ENCODE measurements at regions not wholly inside any gene's neighbourhood (a gene's known extent, or its start where the extent isn't known, plus 50 kb on each side); places are given as distances from the start of the nearest gene placed in this dataset.

DNA sequence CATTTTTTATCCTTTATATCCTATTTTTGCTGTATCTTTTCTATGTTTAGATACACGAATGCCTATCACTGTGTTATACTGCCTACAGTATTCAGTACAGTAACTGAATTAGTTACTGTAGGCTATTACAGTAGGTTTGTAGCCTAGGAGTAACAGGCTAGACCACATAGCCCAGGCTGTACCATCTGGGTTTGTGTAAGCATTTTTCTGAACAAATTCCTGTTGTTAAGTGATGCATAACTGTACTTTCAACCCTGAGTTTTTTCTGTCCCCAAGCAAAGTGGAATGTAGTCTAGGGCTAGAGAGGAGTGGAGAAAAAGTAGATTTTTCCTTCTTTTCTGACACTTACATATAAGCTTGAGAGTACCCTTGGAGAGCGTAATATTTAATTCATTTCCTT, 282.1 kb downstream of the HS3ST3B1 start:
- TF ChIP-seq, protein P1, sequence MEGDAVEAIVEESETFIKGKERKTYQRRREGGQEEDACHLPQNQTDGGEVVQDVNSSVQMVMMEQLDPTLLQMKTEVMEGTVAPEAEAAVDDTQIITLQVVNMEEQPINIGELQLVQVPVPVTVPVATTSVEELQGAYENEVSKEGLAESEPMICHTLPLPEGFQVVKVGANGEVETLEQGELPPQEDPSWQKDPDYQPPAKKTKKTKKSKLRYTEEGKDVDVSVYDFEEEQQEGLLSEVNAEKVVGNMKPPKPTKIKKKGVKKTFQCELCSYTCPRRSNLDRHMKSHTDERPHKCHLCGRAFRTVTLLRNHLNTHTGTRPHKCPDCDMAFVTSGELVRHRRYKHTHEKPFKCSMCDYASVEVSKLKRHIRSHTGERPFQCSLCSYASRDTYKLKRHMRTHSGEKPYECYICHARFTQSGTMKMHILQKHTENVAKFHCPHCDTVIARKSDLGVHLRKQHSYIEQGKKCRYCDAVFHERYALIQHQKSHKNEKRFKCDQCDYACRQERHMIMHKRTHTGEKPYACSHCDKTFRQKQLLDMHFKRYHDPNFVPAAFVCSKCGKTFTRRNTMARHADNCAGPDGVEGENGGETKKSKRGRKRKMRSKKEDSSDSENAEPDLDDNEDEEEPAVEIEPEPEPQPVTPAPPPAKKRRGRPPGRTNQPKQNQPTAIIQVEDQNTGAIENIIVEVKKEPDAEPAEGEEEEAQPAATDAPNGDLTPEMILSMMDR (IDR thresholded peaks at IDR 0.05) = no peak
- no peak for TF ChIP-seq POLR2A (IDR thresholded peaks at IDR 0.05)

Measured in Peyer's patch (tissue), 4 donors.